Gastroesophageal sphincter (tissue), 3 donors: ENCODE measurements at regions not wholly inside any gene's neighbourhood (a gene's known extent, or its start where the extent isn't known, plus 50 kb on each side); places are given as distances from the start of the nearest gene placed in this dataset.

Source experiments
- CTCF ChIP-seq, 4 experiments: fragments of 200-600 bp in 2 of 4; fragments of 450-650 bp in 2 of 4; sonication (generic) in 1 of 4; IDR thresholded peaks; one replicate each; pipeline ENCODE4 v1.5.1; 2017 to 2019; ENCODE audit warnings: antibody characterized with exemption in 4 of 4, mild to moderate bottlenecking in 2 of 4, moderate library complexity in 2 of 4
- EP300 ChIP-seq: sonication (generic); formaldehyde crosslinking; IDR thresholded peaks from one replicate; pipeline ENCODE4 v1.6.1; 2017; ENCODE audit warnings: antibody characterized with exemption, mild to moderate bottlenecking
- POLR2A ChIP-seq, 2 donors: fragments of 450-650 bp; IDR thresholded peaks; one replicate each; pipeline ENCODE4 v1.6.1; 2017; ENCODE audit warnings: antibody characterized with exemption in 2 of 2, mild to moderate bottlenecking in 2 of 2, moderate library complexity in 1 of 2
- POLR2AphosphoS5 ChIP-seq: sonication (generic); formaldehyde crosslinking; IDR thresholded peaks from one replicate; pipeline ENCODE4 v1.6.1; 2017; ENCODE audit warnings: antibody characterized with exemption

DNA sequence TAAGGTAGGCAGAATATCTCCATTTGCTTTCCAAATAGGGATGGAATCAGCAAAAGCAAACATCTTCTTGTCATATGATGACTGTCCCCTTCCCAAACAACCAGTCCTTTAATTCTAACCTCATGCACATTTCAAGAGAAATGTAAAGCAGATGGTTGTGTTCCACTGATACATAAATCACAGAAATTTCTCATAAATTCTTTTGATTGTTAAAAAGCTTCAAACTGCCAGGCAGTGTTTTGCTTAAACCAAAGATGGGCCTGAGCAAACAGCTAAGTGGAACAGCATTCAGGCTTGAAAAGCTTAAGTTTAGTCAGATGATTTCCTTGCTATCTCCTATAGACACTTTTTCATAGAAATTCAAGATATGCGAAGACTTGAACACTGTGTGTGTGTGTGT lies 74.3 kb upstream of the SOX2 start:
- TF ChIP-seq CTCF (IDR thresholded peaks at IDR 0.05): no peak
- no peak for TF ChIP-seq EP300
- TF ChIP-seq POLR2A (IDR thresholded peaks at IDR 0.05): no peak
- no peak for TF ChIP-seq POLR2AphosphoS5
